SU-DHL-6 (cell line): ENCODE measurements at regions not wholly inside any gene's neighbourhood (a gene's known extent, or its start where the extent isn't known, plus 50 kb on each side); places are given as distances from the start of the nearest gene placed in this dataset.

Source experiments
- H2AFZ ChIP-seq: fragments of 200-600 bp; sonication (generic); 2 replicates; pipeline ENCODE4 v1.6.1; 2014; ENCODE audit warnings: low read depth, mild to moderate bottlenecking, moderate library complexity, mixed read lengths, antibody characterized with exemption, low read length; ENCODE audit not compliant: severe bottlenecking
- H3F3A ChIP-seq: fragments of 200-600 bp; shearing (Covaris generic); 2 replicates; pipeline ENCODE4 v1.6.0; 2016; ENCODE audit warnings: antibody characterized with exemption, mild to moderate bottlenecking; ENCODE audit not compliant: insufficient read depth
- H3K27ac ChIP-seq: fragments of 200-600 bp; sonication (generic); 2 replicates; pipeline ENCODE4 v1.5.1; 2016; ENCODE audit warnings: low read depth, mild to moderate bottlenecking, low read length, moderate library complexity, mixed read lengths
- H3K27me3 ChIP-seq: fragments of 200-600 bp; sonication (generic), shearing (Covaris generic); 2 replicates; pipeline ENCODE4 v1.6.0; 2014; ENCODE audit warnings: mild to moderate bottlenecking, low read length
- H3K36me3 ChIP-seq: fragments of 200-600 bp; sonication (generic); 2 replicates; pipeline ENCODE4 v1.6.1; 2014; ENCODE audit warnings: mild to moderate bottlenecking, low read length, mixed read lengths
- H3K4me2 ChIP-seq: fragments of 300-600, 200-600 bp; shearing (Covaris generic), sonication (generic); 2 replicates; pipeline ENCODE4 v1.6.0; 2014; ENCODE audit warnings: low read length, low read depth, mild to moderate bottlenecking; ENCODE audit not compliant: poor library complexity, severe bottlenecking
- H3K4me3 ChIP-seq: fragments of 200-600 bp; sonication (generic); 2 replicates; pipeline ENCODE4 v1.5.1; 2014; ENCODE audit warnings: antibody characterized with exemption, low read length, mild to moderate bottlenecking, mixed read lengths; ENCODE audit not compliant: insufficient read depth, poor library complexity, severe bottlenecking
- H3K79me2 ChIP-seq: fragments of 200-600 bp; sonication (generic); 2 replicates; pipeline ENCODE4 v1.6.1; 2014; ENCODE audit warnings: mild to moderate bottlenecking, low read length, moderate library complexity; ENCODE audit not compliant: insufficient read depth
- H3K9ac ChIP-seq: fragments of 200-600 bp; sonication (generic); 2 replicates; pipeline ENCODE4 v1.7.0; 2014; ENCODE audit warnings: mild to moderate bottlenecking, low read length
- H3K9me2 ChIP-seq: fragments of 200-600 bp; sonication (generic); replicated peaks from 2 replicates; pipeline ENCODE4 v1.6.1; 2014; ENCODE audit warnings: low read length; ENCODE audit not compliant: insufficient read depth
- H3K9me3 ChIP-seq: fragments of 200-600 bp; sonication (generic); 2 replicates; pipeline ENCODE4 v1.6.1; 2014; ENCODE audit warnings: low read length, mixed read lengths; ENCODE audit not compliant: insufficient read depth
- H4K20me1 ChIP-seq: fragments of 200-600 bp; sonication (generic); 2 replicates; pipeline ENCODE4 v1.6.1; 2014; ENCODE audit warnings: low read depth, mild to moderate bottlenecking, antibody characterized with exemption, low read length, moderate library complexity, mixed read lengths
- CTCF ChIP-seq: fragments of 200-600 bp; sonication (generic); IDR thresholded peaks from one replicate; pipeline ENCODE4 v1.5.1; 2017; ENCODE audit warnings: antibody characterized with exemption, mild to moderate bottlenecking, low read length, moderate library complexity; ENCODE audit not compliant: insufficient read depth, poor library complexity, severe bottlenecking
- EZH2phosphoT487 ChIP-seq: fragments of 200-600 bp; sonication (generic), shearing (Covaris generic); conservative IDR thresholded peaks from 2 replicates; pipeline ENCODE4 v1.6.1; 2018; ENCODE audit warnings: mild to moderate bottlenecking, antibody characterized with exemption, low read length, moderate library complexity, mixed read lengths

GRCh38 chr5:93019896-93020295, 561.1 kb downstream of the NR2F1-AS1 start:
- no peak overlapping the region for H3K27ac ChIP-seq
- no peak for TF ChIP-seq EZH2phosphoT487

GRCh38 chr5:93018461-93018860, 562.6 kb downstream of the NR2F1-AS1 start:
- no peak overlapping the region for H3K4me3 ChIP-seq
- no peaks in the 10 kb centered on the region for H3K9me2 ChIP-seq
- no peak overlapping the region for H3K4me2 ChIP-seq
- H3K36me3 ChIP-seq: no peaks in the 10 kb centered on the region
- H2AFZ ChIP-seq: no peak overlapping the region
- no peaks in the 10 kb centered on the region for H3K79me2 ChIP-seq
- H3K9me3 ChIP-seq: no peaks in the 10 kb centered on the region
- H3K9ac ChIP-seq: no peak overlapping the region
- no peak overlapping the region for H3K27ac ChIP-seq
- no peaks in the 10 kb centered on the region for H3K27me3 ChIP-seq
- H4K20me1 ChIP-seq: no peaks in the 10 kb centered on the region
- TF ChIP-seq CTCF (no peak), EZH2phosphoT487 (no peak)
- no peaks in the 10 kb centered on the region for H3F3A ChIP-seq

More at GRCh38 chr5:93019896-93020295, 561.1 kb downstream of the NR2F1-AS1 start:
- H3K4me2 ChIP-seq: no peak overlapping the region
- H3K27me3 ChIP-seq: no peaks in the 10 kb centered on the region
- H3K9ac ChIP-seq: no peak overlapping the region
- H3K9me3 ChIP-seq: no peaks in the 10 kb centered on the region
- no peaks in the 10 kb centered on the region for H3K36me3 ChIP-seq
- H4K20me1 ChIP-seq: no peaks in the 10 kb centered on the region
- no peak overlapping the region for H2AFZ ChIP-seq
- no peaks in the 10 kb centered on the region for H3F3A ChIP-seq
- H3K79me2 ChIP-seq: no peaks in the 10 kb centered on the region
- no peak overlapping the region for H3K4me3 ChIP-seq
- no peaks in the 10 kb centered on the region for H3K9me2 ChIP-seq

GRCh38 chr5:93017849-93018248, 563.2 kb downstream of the NR2F1-AS1 start:
- Histone ChIP-seq H3K4me2 (no peak overlapping the region), H3K9me2 (no peaks in the 10 kb centered on the region), H2AFZ (no peak overlapping the region), H3K9ac (no peak overlapping the region), H3K27me3 (no peaks in the 10 kb centered on the region), H4K20me1 (no peaks in the 10 kb centered on the region), H3K27ac (no peak overlapping the region), H3K4me3 (no peak overlapping the region), H3K36me3 (no peaks in the 10 kb centered on the region), H3K79me2 (no peaks in the 10 kb centered on the region), H3F3A (no peaks in the 10 kb centered on the region), H3K9me3 (no peaks in the 10 kb centered on the region)
- TF ChIP-seq EZH2phosphoT487: no peak

GRCh38 chr5:93017376-93017775, 563.6 kb downstream of the NR2F1-AS1 start:
- Histone ChIP-seq H2AFZ (no peak overlapping the region), H3K27ac (no peak overlapping the region), H3K27me3 (no peaks in the 10 kb centered on the region), H3K4me2 (no peak overlapping the region), H3K4me3 (no peak overlapping the region), H3K9me3 (no peaks in the 10 kb centered on the region), H4K20me1 (no peaks in the 10 kb centered on the region), H3K79me2 (no peaks in the 10 kb centered on the region), H3F3A (no peaks in the 10 kb centered on the region), H3K9me2 (no peaks in the 10 kb centered on the region), H3K36me3 (no peaks in the 10 kb centered on the region), H3K9ac (no peak overlapping the region)
- TF ChIP-seq EZH2phosphoT487 (no peak), CTCF (no peak)
